Common myeloid progenitor, CD34-positive (primary cell): ENCODE measurements at regions not wholly inside any gene's neighbourhood (a gene's known extent, or its start where the extent isn't known, plus 50 kb on each side); places are given as distances from the start of the nearest gene placed in this dataset.

Experiments
- CTCF ChIA-PET: fragments of 350-600 bp; sonication (Branson Sonifier 250); formaldehyde crosslinking; loops from one replicate; lab custom pipeline; 2021; ENCODE audit warnings: antibody characterized with exemption; lab: Charles Lee
- POLR2A ChIA-PET: fragments of 350-600 bp; sonication (Branson Sonifier 250); formaldehyde crosslinking; loops from one replicate; lab custom pipeline; 2021; ENCODE audit warnings: antibody characterized with exemption; lab: Charles Lee
- DNase-seq, 3 donors: peaks; one replicate each; pipeline versions ENCODE4 v3.0.0 to v3.0.0-alpha.2; 2013
- H3K27ac ChIP-seq, 2 experiments: 1 replicate in 1 of 2; 2 replicates in 1 of 2; pipeline ENCODE4 v1.7.0; 2013; ENCODE audit warnings: inconsistent platforms in 2 of 2, low read length in 2 of 2, mild to moderate bottlenecking in 2 of 2, low read depth in 1 of 2, moderate library complexity in 1 of 2; ENCODE audit not compliant: severe bottlenecking in 2 of 2, insufficient read depth in 1 of 2, poor library complexity in 1 of 2
- H3K27me3 ChIP-seq, 5 experiments: replicated peaks in 2 of 5; 1 replicate in 3 of 5; 2 replicates in 2 of 5; pipeline versions ENCODE4 v1.6.1 to v1.7.0; 2013; ENCODE audit warnings: low read length in 4 of 5, mild to moderate bottlenecking in 2 of 5, moderate library complexity in 2 of 5, inconsistent platforms in 1 of 5; ENCODE audit not compliant: insufficient read depth in 5 of 5, control insufficient read depth in 4 of 5
- H3K36me3 ChIP-seq, 4 experiments: 1 replicate in 2 of 4; 2 replicates in 2 of 4; pipeline versions ENCODE4 v1.6.1 to v1.7.0; 2013; ENCODE audit warnings: low read length in 3 of 4, control low read depth in 1 of 4, mild to moderate bottlenecking in 1 of 4; ENCODE audit not compliant: control insufficient read depth in 4 of 4, insufficient read depth in 4 of 4
- H3K4me1 ChIP-seq, 4 experiments: 1 replicate in 3 of 4; 2 replicates in 1 of 4; pipeline versions ENCODE4 v1.6.1 to v1.7.1; 2013; ENCODE audit warnings: low read length in 3 of 4, mild to moderate bottlenecking in 3 of 4, control low read depth in 1 of 4, inconsistent platforms in 1 of 4, moderate library complexity in 1 of 4; ENCODE audit not compliant: control insufficient read depth in 4 of 4, insufficient read depth in 4 of 4; ENCODE audit errors: control extremely low read depth in 1 of 4
- H3K4me3 ChIP-seq, 7 experiments: 1 replicate in 4 of 7; 2 replicates in 3 of 7; pipeline versions ENCODE4 v1.5.1 to v1.7.0; 2013; ENCODE audit warnings: mild to moderate bottlenecking in 7 of 7, low read length in 6 of 7, moderate library complexity in 6 of 7, inconsistent platforms in 2 of 7, low read depth in 2 of 7, control low read depth in 1 of 7; ENCODE audit not compliant: insufficient read depth in 4 of 7, control insufficient read depth in 1 of 7; ENCODE audit errors: extremely low read depth in 1 of 7
- H3K9me3 ChIP-seq, 5 experiments: 1 replicate in 4 of 5; 2 replicates in 1 of 5; pipeline versions ENCODE4 v1.6.1 to v1.7.1; 2013; ENCODE audit warnings: low read length in 4 of 5, mild to moderate bottlenecking in 2 of 5, inconsistent platforms in 1 of 5, low read depth in 1 of 5, moderate library complexity in 1 of 5; ENCODE audit not compliant: control insufficient read depth in 4 of 5, insufficient read depth in 2 of 5; ENCODE audit errors: control extremely low read depth in 1 of 5
- WGBS: methylation state at CpG from one replicate; pipeline ENCODE4 v1.1.5; 2013; ENCODE audit not compliant: insufficient coverage; 5-methylcytosine and 5-hydroxymethylcytosine counted together

GRCh38 chr9:107137495-107138202 is 145.4 kb upstream of the RAD23B start:
- Histone ChIP-seq H3K27me3 (peaks cover 0 to 7% (median 0%) of the 10 kb centered on the region in 5 experiments), H3K36me3 (no peaks in the 10 kb centered on the region), H3K4me3 (no peak overlapping the region), H3K4me1 (no peaks in the 10 kb centered on the region), H3K9me3 (no peaks in the 10 kb centered on the region), H3K27ac (no peak overlapping the region)
- POLR2A ChIA-PET, result no interaction called here
- CTCF ChIA-PET, result interaction anchor here (0.8 to 2.2 kb wide), 5 partner anchors 9 to 171 kb away, joined by 3 to 5 read pairs (median 3); no protein-coding TSS in a partner anchor
- peak; percentile 4 to 14 (median 8) for DNase-seq
- 77% methylated on average over 5 of the region's 9 CpGs for WGBS

GRCh38 chr9:107138261-107138992 is 144.7 kb upstream of the RAD23B start:
- no peak overlapping the region for H3K4me3 ChIP-seq
- H3K36me3 ChIP-seq, result no peaks in the 10 kb centered on the region
- DNase-seq, result no peak
- no peak overlapping the region for H3K27ac ChIP-seq
- H3K9me3 ChIP-seq, result no peaks in the 10 kb centered on the region
- ChIA-PET POLR2A (no interaction called here), CTCF (interaction anchor here (0.8 to 2.2 kb wide), 4 partner anchors 9 to 20 kb away, joined by 3 to 5 read pairs (median 4); no protein-coding TSS in a partner anchor)
- no peaks in the 10 kb centered on the region for H3K4me1 ChIP-seq
- H3K27me3 ChIP-seq, result peaks cover 0 to 7% (median 0%) of the 10 kb centered on the region in 5 experiments
- 91% methylated on average over 3 of the region's 5 CpGs for WGBS

DNA sequence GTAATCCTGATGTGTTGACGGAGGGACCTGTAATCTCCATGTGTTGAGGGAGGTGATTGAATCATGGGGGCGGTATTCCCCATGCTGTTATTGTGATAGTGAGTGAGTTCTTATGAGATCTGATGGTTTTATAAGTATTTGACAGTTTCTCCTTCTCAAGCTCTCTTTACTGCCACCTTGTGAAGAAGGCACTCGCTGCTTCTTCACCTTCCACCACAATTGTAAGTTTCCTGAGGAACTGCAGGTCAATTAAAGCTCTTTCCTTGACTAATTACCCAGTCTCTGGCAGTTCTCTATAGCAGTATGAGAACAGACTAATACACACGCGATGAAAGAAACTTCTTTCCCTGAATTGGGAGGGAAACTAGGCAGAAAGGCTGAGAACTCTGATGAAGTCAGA is 141.1 kb upstream of the RAD23B start:
- Histone ChIP-seq H3K36me3 (no peaks in the 10 kb centered on the region), H3K9me3 (no peaks in the 10 kb centered on the region), H3K4me1 (no peaks in the 10 kb centered on the region), H3K27ac (no peak overlapping the region), H3K4me3 (no peak overlapping the region), H3K27me3 (peaks cover 0 to 14% (median 0%) of the 10 kb centered on the region in 5 experiments)
- 83% methylated on average over 1 of the region's 5 CpGs for WGBS
- peak; percentile 2 to 31 (median 31) for DNase-seq
- CTCF ChIA-PET, result interaction anchor here (0.7 to 1.4 kb wide), 3 partner anchors 9 to 16 kb away, joined by 3 to 4 read pairs (median 3); no protein-coding TSS in a partner anchor
- POLR2A ChIA-PET, result no interaction called here

DNA sequence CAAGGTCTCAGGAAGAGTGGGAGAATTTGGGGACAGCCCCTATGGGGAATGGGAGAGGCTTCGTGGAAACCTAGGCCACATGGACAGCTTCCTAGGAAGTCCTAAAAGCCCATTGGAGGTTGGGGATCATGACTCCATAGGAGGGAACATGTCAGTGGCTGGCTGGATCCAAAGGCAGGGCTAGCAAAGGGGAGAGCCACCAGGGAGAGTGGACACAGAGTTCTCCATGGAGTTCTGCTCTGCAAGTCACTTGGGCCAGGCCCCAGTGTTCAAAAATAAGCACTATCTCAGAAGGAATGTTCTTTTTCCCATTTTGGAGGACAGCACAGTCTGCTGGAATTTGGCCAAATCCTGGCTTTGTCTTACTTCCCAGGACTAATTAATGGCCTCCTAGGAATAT is 140.6 kb upstream of the RAD23B start:
- Histone ChIP-seq H3K4me3 (no peak overlapping the region), H3K9me3 (no peaks in the 10 kb centered on the region), H3K27me3 (peaks cover 0 to 14% (median 0%) of the 10 kb centered on the region in 5 experiments), H3K27ac (no peak overlapping the region), H3K36me3 (no peaks in the 10 kb centered on the region), H3K4me1 (no peaks in the 10 kb centered on the region)
- POLR2A ChIA-PET, result no interaction called here
- no peak for DNase-seq
- 86% methylated on average over 1 of the region's 1 CpG for WGBS
- CTCF ChIA-PET, result interaction anchor here (0.7 to 1.3 kb wide), 2 partner anchors 8 to 16 kb away, joined by 3 to 4 read pairs; no protein-coding TSS in a partner anchor

- Histone ChIP-seq H3K27ac (no peak overlapping the region), H3K36me3 (no peaks in the 10 kb centered on the region), H3K27me3 (peaks cover 0 to 14% (median 2%) of the 10 kb centered on the region in 5 experiments), H3K9me3 (no peaks in the 10 kb centered on the region), H3K4me3 (no peak overlapping the region), H3K4me1 (no peaks in the 10 kb centered on the region)
- POLR2A ChIA-PET, result no interaction called here
- WGBS, result 62% methylated on average over 4 of the region's 5 CpGs
- CTCF ChIA-PET, result interaction anchor here (1.3 kb wide), 1 partner anchor 8 kb away, joined by 4 read pairs; no protein-coding TSS in a partner anchor
- DNase-seq, result no peak
These were observed 140.0 kb upstream of the RAD23B start for GRCh38 chr9:107142896-107143603.

- ChIA-PET POLR2A (no interaction called here), CTCF (no interaction called here)
- H3K9me3 ChIP-seq, result no peaks in the 10 kb centered on the region
- H3K36me3 ChIP-seq, result no peaks in the 10 kb centered on the region
- H3K4me1 ChIP-seq, result no peaks in the 10 kb centered on the region
- peaks cover 0 to 9% (median 2%) of the 10 kb centered on the region in 5 experiments for H3K27me3 ChIP-seq
- DNase-seq, result no peak
- H3K27ac ChIP-seq, result no peak overlapping the region
- H3K4me3 ChIP-seq, result no peak overlapping the region
- 91% methylated on average over 1 of the region's 1 CpG for WGBS
These were observed 138.6 kb upstream of the RAD23B start for GRCh38 chr9:107144475-107144874.
